ENCODE measurements at regions not wholly inside any gene's neighbourhood (a gene's known extent, or its start where the extent isn't known, plus 50 kb on each side); places are given as distances from the start of the nearest gene placed in this dataset.

DNA sequence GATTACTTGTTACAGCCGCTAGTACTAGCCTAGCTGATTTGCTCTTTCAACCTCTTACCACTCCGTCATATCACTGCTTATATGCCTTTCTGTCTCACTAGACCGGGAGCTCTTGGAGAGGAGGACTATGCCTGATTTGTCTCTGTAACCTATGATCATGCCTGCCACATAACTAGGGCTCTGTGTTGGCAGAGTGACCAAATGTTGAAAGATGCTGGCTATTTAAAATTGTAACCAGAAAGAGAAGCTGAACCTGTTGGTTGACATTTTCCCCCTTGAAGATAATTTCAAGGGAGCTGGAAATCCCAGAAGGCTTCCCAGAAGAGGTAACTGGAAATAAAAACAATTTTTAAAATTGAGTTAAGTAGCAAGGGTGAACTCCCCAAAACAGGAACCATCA, 124.1 kb upstream of the MYCN start:
- WGBS (ENCODE audit: insufficient coverage, low coverage, low lambda C conversion rate, missing lambda C conversion rate), result 91% methylated on average over 3 of the region's 3 CpGs

DNA sequence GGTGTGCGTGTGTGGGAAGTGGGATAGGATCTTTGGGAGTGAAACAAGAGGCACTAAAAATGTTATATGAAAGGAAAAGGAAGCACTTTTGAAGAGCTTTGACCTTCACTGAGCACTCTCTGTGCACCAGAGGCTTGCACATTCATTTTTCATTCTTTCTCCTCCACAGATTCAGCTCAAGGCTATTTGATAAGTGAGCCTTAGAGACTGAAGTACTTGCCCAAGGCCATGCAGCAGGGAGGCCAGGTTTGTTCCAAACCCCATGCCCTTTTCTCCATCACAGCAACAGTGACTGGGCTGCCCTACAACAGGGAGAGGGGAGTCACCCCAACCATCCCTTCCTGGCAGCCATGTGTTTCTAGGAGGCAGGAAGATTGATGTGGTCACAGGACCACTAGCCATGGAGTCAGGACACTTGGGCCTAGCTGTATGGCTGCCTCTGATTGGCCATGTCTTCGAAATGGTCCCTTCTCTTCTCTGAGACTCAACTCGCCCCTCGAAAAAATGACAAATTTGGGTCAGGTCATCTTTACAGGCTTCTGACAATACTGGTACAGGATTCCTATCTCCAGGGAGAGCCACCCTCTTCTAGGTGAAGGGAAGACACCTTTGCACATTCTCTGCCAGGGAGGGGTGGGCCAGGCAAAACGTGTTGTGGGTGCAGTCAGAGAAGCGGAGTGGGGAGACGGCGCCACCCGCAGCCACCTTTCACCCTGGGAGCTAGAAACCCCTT, 123.5 kb upstream of the MYCN start:
- TF ChIP-seq POLR2A (IDR thresholded peaks at IDR 0.05), result no peak
- TF ChIP-seq, protein P1, sequence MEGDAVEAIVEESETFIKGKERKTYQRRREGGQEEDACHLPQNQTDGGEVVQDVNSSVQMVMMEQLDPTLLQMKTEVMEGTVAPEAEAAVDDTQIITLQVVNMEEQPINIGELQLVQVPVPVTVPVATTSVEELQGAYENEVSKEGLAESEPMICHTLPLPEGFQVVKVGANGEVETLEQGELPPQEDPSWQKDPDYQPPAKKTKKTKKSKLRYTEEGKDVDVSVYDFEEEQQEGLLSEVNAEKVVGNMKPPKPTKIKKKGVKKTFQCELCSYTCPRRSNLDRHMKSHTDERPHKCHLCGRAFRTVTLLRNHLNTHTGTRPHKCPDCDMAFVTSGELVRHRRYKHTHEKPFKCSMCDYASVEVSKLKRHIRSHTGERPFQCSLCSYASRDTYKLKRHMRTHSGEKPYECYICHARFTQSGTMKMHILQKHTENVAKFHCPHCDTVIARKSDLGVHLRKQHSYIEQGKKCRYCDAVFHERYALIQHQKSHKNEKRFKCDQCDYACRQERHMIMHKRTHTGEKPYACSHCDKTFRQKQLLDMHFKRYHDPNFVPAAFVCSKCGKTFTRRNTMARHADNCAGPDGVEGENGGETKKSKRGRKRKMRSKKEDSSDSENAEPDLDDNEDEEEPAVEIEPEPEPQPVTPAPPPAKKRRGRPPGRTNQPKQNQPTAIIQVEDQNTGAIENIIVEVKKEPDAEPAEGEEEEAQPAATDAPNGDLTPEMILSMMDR (IDR thresholded peaks at IDR 0.05), result no peak
- 73% methylated on average over 4 of the region's 9 CpGs for WGBS (ENCODE audit: insufficient coverage, low coverage, low lambda C conversion rate, missing lambda C conversion rate)
- no peak overlapping the region for H3K27ac ChIP-seq
- no peak for DNase-seq
- H3K4me1 ChIP-seq, result no peaks in the 10 kb centered on the region
- no peaks in the 10 kb centered on the region for H3K27me3 ChIP-seq
- no peaks in the 10 kb centered on the region for H3K9me3 ChIP-seq
- no peaks in the 10 kb centered on the region for H3K36me3 ChIP-seq
- intact Hi-C loops (cut with DNase I), result no loop called here
- ATAC-seq, result no peak
- H3K4me3 ChIP-seq, result no peak overlapping the region

More for the DNA sequence above, 124.1 kb upstream of the MYCN start:
- Histone ChIP-seq H3K4me1 (no peaks in the 10 kb centered on the region), H3K36me3 (no peaks in the 10 kb centered on the region), H3K27me3 (no peaks in the 10 kb centered on the region), H3K27ac (no peak overlapping the region), H3K4me3 (no peak overlapping the region), H3K9me3 (no peaks in the 10 kb centered on the region)
- intact Hi-C loops (cut with DNase I), result no loop called here
- ATAC-seq (no peak), DNase-seq (no peak)
- no peak for TF ChIP-seq POLR2A (IDR thresholded peaks at IDR 0.05)

DNA sequence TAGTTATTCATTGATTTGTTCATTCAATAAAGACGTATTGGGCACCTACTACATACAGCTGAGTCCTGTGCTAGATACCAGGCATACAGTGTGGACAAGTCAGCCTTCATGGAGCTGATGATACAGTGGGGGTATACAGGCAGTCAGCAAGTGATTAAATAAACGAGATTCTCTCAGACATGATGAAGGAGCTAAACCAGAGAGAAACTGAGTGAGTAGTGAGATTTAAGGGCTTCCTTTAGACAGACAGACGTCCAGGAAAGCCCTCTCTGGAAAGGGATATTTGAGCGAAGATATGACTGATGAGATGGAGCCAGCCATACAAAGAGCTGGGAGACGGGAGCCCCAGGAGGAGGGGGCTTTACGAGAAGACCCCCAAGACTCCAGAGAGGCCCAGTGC, 122.6 kb upstream of the MYCN start:
- WGBS (ENCODE audit: insufficient coverage, low coverage, low lambda C conversion rate, missing lambda C conversion rate), result 46% methylated on average over 6 of the region's 6 CpGs
- H3K9me3 ChIP-seq, result no peaks in the 10 kb centered on the region
- H3K27me3 ChIP-seq, result no peaks in the 10 kb centered on the region
- H3K36me3 ChIP-seq, result no peaks in the 10 kb centered on the region
- H3K27ac ChIP-seq, result no peak overlapping the region
- TF ChIP-seq, protein P1 (IDR thresholded peaks at IDR 0.05), result no peak
- TF ChIP-seq POLR2A (IDR thresholded peaks at IDR 0.05), result no peak
- intact Hi-C loops (cut with DNase I), result no loop called here
- H3K4me1 ChIP-seq, result no peaks in the 10 kb centered on the region
- no peak overlapping the region for H3K4me3 ChIP-seq
- no peak for DNase-seq
- ATAC-seq, result no peak

DNA sequence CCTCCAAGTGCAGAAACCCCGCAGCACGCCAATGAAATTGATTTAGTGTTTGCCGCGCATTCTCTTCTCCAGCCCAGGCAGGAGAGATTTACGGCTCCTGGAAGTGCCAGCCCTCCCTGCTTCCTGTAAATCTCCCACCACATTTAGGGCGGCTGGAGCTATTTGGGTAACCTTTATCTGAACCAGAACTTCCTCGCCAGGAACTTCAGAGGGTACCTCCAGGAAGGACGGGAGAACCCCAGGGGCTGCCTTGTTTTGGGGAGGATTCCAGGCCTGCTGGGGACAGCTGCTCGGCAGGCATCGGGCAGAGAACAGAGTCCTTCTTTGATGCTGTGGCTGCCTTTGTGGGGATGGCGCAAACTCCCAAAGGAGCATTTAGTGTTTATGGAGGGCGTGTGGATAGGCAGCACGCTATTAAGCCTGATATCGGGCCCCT, 122.0 kb upstream of the MYCN start:
- H3K27ac ChIP-seq, result no peak overlapping the region
- no peaks in the 10 kb centered on the region for H3K36me3 ChIP-seq
- DNase-seq (no peak), ATAC-seq (no peak)
- H3K4me1 ChIP-seq, result no peaks in the 10 kb centered on the region
- intact Hi-C loops (cut with DNase I), result no loop called here
- no peak overlapping the region for H3K4me3 ChIP-seq
- H3K9me3 ChIP-seq, result no peaks in the 10 kb centered on the region
- TF ChIP-seq, protein P1 (IDR thresholded peaks at IDR 0.05), result no peak
- TF ChIP-seq POLR2A (IDR thresholded peaks at IDR 0.05), result no peak
- H3K27me3 ChIP-seq, result no peaks in the 10 kb centered on the region
- 34% methylated on average over 10 of the region's 14 CpGs for WGBS (ENCODE audit: insufficient coverage, low coverage, low lambda C conversion rate, missing lambda C conversion rate)

DNA sequence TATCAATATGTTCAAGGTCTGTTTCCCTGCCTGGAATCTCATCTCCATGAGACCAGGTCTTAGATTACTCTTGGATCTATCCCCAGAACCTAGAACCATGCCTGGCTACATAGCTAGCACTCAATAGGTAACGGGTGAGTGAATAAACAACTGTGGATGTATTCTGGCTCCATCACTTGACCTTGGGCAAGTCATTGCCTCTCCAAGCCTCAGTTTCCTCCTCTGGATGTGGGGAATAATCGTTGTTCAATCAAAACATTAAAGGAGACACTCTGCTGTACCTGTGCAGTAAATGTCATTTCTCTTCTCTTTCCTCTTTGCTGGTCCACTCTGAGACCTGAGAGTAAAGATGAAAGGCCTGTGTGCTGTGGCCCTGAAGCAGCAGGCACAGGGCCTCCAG, 121.5 kb upstream of the MYCN start:
- H3K9me3 ChIP-seq, result no peaks in the 10 kb centered on the region
- H3K36me3 ChIP-seq, result no peaks in the 10 kb centered on the region
- no peaks in the 10 kb centered on the region for H3K27me3 ChIP-seq
- intact Hi-C loops (cut with DNase I), result no loop called here
- H3K27ac ChIP-seq, result no peak overlapping the region
- H3K4me1 ChIP-seq, result no peaks in the 10 kb centered on the region
- no peak overlapping the region for H3K4me3 ChIP-seq
- DNase-seq (no peak), ATAC-seq (no peak)
- TF ChIP-seq POLR2A (IDR thresholded peaks at IDR 0.05), result no peak
- TF ChIP-seq, protein P1 (IDR thresholded peaks at IDR 0.05), result no peak
- 69% methylated on average over 2 of the region's 2 CpGs for WGBS (ENCODE audit: insufficient coverage, low coverage, low lambda C conversion rate, missing lambda C conversion rate)

Measured in right lobe of liver (tissue), 6 donors.